ENCODE measurements at regions not wholly inside any gene's neighbourhood (a gene's known extent, or its start where the extent isn't known, plus 50 kb on each side); places are given as distances from the start of the nearest gene placed in this dataset.

DNA sequence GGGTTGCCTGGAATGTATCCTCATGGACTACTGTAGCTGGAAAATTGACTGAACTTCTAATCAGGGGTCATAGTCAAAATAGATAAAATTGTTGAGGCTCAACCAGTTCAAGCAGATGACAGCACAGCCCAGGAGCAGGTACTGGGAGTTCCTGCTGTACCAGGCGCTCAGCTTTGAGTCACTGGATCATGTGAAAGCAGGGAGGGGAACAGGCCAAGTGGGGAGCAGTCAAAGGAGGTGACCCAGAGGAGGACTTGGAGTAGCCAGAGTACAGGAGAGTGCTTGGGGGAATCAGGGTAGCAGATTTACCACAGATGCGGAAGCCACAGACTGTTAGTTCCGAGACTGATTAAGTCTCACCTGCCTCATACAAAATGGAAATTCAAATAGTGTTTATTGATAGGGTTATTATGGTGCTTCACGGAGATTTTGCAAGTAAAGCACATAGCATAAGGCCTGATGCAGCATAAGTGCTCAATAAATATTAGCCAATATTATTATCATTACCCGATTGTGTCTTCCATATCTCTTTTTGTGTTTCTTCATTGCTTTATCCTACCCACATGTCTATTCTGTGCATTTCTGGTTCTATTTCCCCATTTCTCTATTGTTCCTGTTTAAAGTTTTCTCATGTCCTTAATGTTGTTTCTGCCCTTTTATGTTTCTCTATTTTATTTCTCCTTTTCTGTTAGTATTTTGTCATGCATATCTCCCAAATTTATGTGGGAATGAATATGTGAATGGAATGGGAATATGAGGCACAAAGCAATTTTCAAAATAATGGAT, 369.2 kb upstream of the MCTP2 start:
- TF ChIP-seq, protein P1, sequence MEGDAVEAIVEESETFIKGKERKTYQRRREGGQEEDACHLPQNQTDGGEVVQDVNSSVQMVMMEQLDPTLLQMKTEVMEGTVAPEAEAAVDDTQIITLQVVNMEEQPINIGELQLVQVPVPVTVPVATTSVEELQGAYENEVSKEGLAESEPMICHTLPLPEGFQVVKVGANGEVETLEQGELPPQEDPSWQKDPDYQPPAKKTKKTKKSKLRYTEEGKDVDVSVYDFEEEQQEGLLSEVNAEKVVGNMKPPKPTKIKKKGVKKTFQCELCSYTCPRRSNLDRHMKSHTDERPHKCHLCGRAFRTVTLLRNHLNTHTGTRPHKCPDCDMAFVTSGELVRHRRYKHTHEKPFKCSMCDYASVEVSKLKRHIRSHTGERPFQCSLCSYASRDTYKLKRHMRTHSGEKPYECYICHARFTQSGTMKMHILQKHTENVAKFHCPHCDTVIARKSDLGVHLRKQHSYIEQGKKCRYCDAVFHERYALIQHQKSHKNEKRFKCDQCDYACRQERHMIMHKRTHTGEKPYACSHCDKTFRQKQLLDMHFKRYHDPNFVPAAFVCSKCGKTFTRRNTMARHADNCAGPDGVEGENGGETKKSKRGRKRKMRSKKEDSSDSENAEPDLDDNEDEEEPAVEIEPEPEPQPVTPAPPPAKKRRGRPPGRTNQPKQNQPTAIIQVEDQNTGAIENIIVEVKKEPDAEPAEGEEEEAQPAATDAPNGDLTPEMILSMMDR (IDR thresholded peaks at IDR 0.05), result no peak
- TF ChIP-seq POLR2A (IDR thresholded peaks at IDR 0.05), result no peak
